C4-2B (cell line): ENCODE measurements at regions not wholly inside any gene's neighbourhood (a gene's known extent, or its start where the extent isn't known, plus 50 kb on each side); places are given as distances from the start of the nearest gene placed in this dataset.

Source experiments
- CTCF ChIP-seq: fragments of 450-650 bp; conservative IDR thresholded peaks from 2 replicates; pipeline ENCODE4 v1.5.1; 2017; ENCODE audit warnings: mild to moderate bottlenecking
- ZFX ChIP-seq: fragments of 450-650 bp; IDR thresholded peaks from 2 replicates; pipeline ENCODE4 v1.6.1; 2017

GRCh38 chr10:4312051-4312835 is 513.8 kb upstream of the AKR1E2 start:
- TF ChIP-seq CTCF (no peak), ZFX (no peak)
